ENCODE measurements at regions not wholly inside any gene's neighbourhood (a gene's known extent, or its start where the extent isn't known, plus 50 kb on each side); places are given as distances from the start of the nearest gene placed in this dataset.

- TF ChIP-seq FOXA1 (IDR thresholded peaks at IDR 0.05) (no peak), RXRA (IDR thresholded peaks at IDR 0.05) (no peak), JUND (IDR thresholded peaks at IDR 0.05) (no peak), TAF1 (conservative IDR thresholded peaks at IDR 0.05) (no peak), EGR1 (IDR thresholded peaks at IDR 0.05; ENCODE audit: low read depth in 2 of 2) (no peak), RAD21 (IDR thresholded peaks at IDR 0.05) (no peak), ZBTB33 (IDR thresholded peaks at IDR 0.05) (no peak), GABPA (IDR thresholded peaks at IDR 0.05 in 1 of 2, conservative IDR thresholded peaks at IDR 0.05 in 1 of 2) (no peak)
- TF ChIP-seq, protein P1, sequence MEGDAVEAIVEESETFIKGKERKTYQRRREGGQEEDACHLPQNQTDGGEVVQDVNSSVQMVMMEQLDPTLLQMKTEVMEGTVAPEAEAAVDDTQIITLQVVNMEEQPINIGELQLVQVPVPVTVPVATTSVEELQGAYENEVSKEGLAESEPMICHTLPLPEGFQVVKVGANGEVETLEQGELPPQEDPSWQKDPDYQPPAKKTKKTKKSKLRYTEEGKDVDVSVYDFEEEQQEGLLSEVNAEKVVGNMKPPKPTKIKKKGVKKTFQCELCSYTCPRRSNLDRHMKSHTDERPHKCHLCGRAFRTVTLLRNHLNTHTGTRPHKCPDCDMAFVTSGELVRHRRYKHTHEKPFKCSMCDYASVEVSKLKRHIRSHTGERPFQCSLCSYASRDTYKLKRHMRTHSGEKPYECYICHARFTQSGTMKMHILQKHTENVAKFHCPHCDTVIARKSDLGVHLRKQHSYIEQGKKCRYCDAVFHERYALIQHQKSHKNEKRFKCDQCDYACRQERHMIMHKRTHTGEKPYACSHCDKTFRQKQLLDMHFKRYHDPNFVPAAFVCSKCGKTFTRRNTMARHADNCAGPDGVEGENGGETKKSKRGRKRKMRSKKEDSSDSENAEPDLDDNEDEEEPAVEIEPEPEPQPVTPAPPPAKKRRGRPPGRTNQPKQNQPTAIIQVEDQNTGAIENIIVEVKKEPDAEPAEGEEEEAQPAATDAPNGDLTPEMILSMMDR (IDR thresholded peaks at IDR 0.05; ENCODE audit: low read depth, low read length, missing input control) = no peak
- TF ChIP-seq, protein P2, sequence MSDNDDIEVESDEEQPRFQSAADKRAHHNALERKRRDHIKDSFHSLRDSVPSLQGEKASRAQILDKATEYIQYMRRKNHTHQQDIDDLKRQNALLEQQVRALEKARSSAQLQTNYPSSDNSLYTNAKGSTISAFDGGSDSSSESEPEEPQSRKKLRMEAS (IDR thresholded peaks at IDR 0.05) = no peak
Observed at GRCh38 chr19:31709476-31709875, 360.2 kb upstream of the TSHZ3 start.
